Thoracic aorta (tissue), 2 donors: ENCODE measurements at regions not wholly inside any gene's neighbourhood (a gene's known extent, or its start where the extent isn't known, plus 50 kb on each side); places are given as distances from the start of the nearest gene placed in this dataset.

Source experiments
- ATAC-seq: fragments of 150-250 bp; one replicate; pipeline ENCODE4 v1.8.0; 2017; ENCODE audit warnings: low read depth; ENCODE audit not compliant: insufficient number of reproducible peaks, low FRiP score
- DNase-seq: peaks from one replicate; pipeline ENCODE4 v3.0.0-alpha.2; 2020; ENCODE audit warnings: low spot score
- H3K27ac ChIP-seq, 2 donors: fragments of 200-600 bp; sonication (generic); 1 replicate in 1 of 2; 2 replicates in 1 of 2; pipeline ENCODE4 v1.5.1; 2016; ENCODE audit warnings: mild to moderate bottlenecking in 2 of 2, moderate library complexity in 2 of 2
- H3K27me3 ChIP-seq: fragments of 200-600 bp; sonication (generic); replicated peaks from 2 replicates; pipeline ENCODE4 v1.6.0; 2016; ENCODE audit warnings: mild to moderate bottlenecking; ENCODE audit not compliant: insufficient read depth
- H3K36me3 ChIP-seq: fragments of 200-600 bp; sonication (generic); one replicate; pipeline ENCODE4 v1.5.1; 2016
- H3K4me1 ChIP-seq, 2 donors: fragments of 200-600 bp; sonication (generic); 1 replicate in 1 of 2; 2 replicates in 1 of 2; pipeline versions ENCODE4 v1.5.1 to v1.6.0; 2016; ENCODE audit warnings: low read depth in 2 of 2, mild to moderate bottlenecking in 1 of 2; ENCODE audit not compliant: control insufficient read depth in 1 of 2
- H3K4me3 ChIP-seq: fragments of 200-600 bp; sonication (generic); 2 replicates; pipeline ENCODE4 v1.5.1; 2016; ENCODE audit warnings: mild to moderate bottlenecking
- H3K9me3 ChIP-seq: fragments of 200-600 bp; sonication (generic); 2 replicates; pipeline ENCODE4 v1.5.1; 2016
- CTCF ChIP-seq: fragments of 200-600 bp; sonication (generic); IDR thresholded peaks from one replicate; pipeline ENCODE4 v1.5.1; 2019; ENCODE audit warnings: antibody characterized with exemption

- Histone ChIP-seq H3K36me3 (no peaks in the 10 kb centered on the region), H3K27ac (no peak overlapping the region), H3K4me1 (peaks cover 0 to 19% of the 10 kb centered on the region in 2 donors), H3K4me3 (no peak overlapping the region), H3K27me3 (no peaks in the 10 kb centered on the region), H3K9me3 (no peaks in the 10 kb centered on the region)
- TF ChIP-seq CTCF, result no peak
- ATAC-seq (no peak), DNase-seq (no peak)
Measured at GRCh38 chrX:45777366-45777765, 576.7 kb upstream of the DIPK2B start.

- DNase-seq (no peak), ATAC-seq (no peak)
- H3K27me3 ChIP-seq, result no peaks in the 10 kb centered on the region
- H3K9me3 ChIP-seq, result no peaks in the 10 kb centered on the region
- H3K4me1 ChIP-seq, result peaks cover 4 to 28% of the 10 kb centered on the region in 2 donors
- no peak for TF ChIP-seq CTCF
- H3K27ac ChIP-seq, result peak overlapping the region in 1 of 2 donors; percentile 70
- peak overlapping the region; percentile 35 for H3K4me3 ChIP-seq
- H3K36me3 ChIP-seq, result no peaks in the 10 kb centered on the region
Measured at GRCh38 chrX:45775468-45775867, 574.8 kb upstream of the DIPK2B start.

GRCh38 chrX:45774961-45775360 lies 574.3 kb upstream of the DIPK2B start:
- H3K27ac ChIP-seq, result peak overlapping the region; percentile 17 to 70
- TF ChIP-seq CTCF, result no peak
- H3K4me3 ChIP-seq, result peak overlapping the region; percentile 19
- peaks cover 4 to 28% of the 10 kb centered on the region in 2 donors for H3K4me1 ChIP-seq
- H3K27me3 ChIP-seq, result no peaks in the 10 kb centered on the region
- DNase-seq (no peak), ATAC-seq (peak; percentile 33)
- no peaks in the 10 kb centered on the region for H3K36me3 ChIP-seq
- no peaks in the 10 kb centered on the region for H3K9me3 ChIP-seq

- ATAC-seq (no peak), DNase-seq (no peak)
- no peaks in the 10 kb centered on the region for H3K27me3 ChIP-seq
- H3K4me1 ChIP-seq, result peaks cover 4 to 28% of the 10 kb centered on the region in 2 donors
- no peak for TF ChIP-seq CTCF
- H3K9me3 ChIP-seq, result no peaks in the 10 kb centered on the region
- no peak overlapping the region for H3K4me3 ChIP-seq
- no peaks in the 10 kb centered on the region for H3K36me3 ChIP-seq
- peak overlapping the region in 1 of 2 donors; percentile 66 for H3K27ac ChIP-seq
Measured at GRCh38 chrX:45773572-45773971, 572.9 kb upstream of the DIPK2B start.

- no peak for TF ChIP-seq CTCF
- H3K27ac ChIP-seq, result peak overlapping the region; percentile 66 to 75
- peak overlapping the region; percentile 70 for H3K4me3 ChIP-seq
- no peaks in the 10 kb centered on the region for H3K27me3 ChIP-seq
- no peak for DNase-seq
- H3K36me3 ChIP-seq, result no peaks in the 10 kb centered on the region
- ATAC-seq, result no peak
- no peaks in the 10 kb centered on the region for H3K9me3 ChIP-seq
- H3K4me1 ChIP-seq, result peaks cover 4 to 28% of the 10 kb centered on the region in 2 donors
Measured at GRCh38 chrX:45771560-45772340, 571.1 kb upstream of the DIPK2B start.
